ENCODE measurements at regions not wholly inside any gene's neighbourhood (a gene's known extent, or its start where the extent isn't known, plus 50 kb on each side); places are given as distances from the start of the nearest gene placed in this dataset.

GRCh38 chr12:77236066-77236465 is 170.7 kb upstream of the E2F7 start:
- TF ChIP-seq, protein P1, sequence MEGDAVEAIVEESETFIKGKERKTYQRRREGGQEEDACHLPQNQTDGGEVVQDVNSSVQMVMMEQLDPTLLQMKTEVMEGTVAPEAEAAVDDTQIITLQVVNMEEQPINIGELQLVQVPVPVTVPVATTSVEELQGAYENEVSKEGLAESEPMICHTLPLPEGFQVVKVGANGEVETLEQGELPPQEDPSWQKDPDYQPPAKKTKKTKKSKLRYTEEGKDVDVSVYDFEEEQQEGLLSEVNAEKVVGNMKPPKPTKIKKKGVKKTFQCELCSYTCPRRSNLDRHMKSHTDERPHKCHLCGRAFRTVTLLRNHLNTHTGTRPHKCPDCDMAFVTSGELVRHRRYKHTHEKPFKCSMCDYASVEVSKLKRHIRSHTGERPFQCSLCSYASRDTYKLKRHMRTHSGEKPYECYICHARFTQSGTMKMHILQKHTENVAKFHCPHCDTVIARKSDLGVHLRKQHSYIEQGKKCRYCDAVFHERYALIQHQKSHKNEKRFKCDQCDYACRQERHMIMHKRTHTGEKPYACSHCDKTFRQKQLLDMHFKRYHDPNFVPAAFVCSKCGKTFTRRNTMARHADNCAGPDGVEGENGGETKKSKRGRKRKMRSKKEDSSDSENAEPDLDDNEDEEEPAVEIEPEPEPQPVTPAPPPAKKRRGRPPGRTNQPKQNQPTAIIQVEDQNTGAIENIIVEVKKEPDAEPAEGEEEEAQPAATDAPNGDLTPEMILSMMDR (conservative IDR thresholded peaks at IDR 0.05), result no peak
- Histone ChIP-seq H2AFZ (ENCODE audit: low read length) (no peak overlapping the region), H2BK120ac (ENCODE audit: low read depth, low read length, poor library complexity, severe bottlenecking) (no peak overlapping the region), H3K14ac (ENCODE audit: insufficient read depth, low read length) (no peak overlapping the region), H2BK12ac (ENCODE audit: insufficient read length, low read depth, low read length) (no peak overlapping the region), H3K27ac (ENCODE audit: insufficient read length, low read depth, low read length) (no peak overlapping the region), H3K79me1 (ENCODE audit: insufficient read depth, low read depth, low read length, poor library complexity, severe bottlenecking) (no peaks in the 10 kb centered on the region), H3K23ac (ENCODE audit: insufficient read length, low read depth, low read length) (no peak overlapping the region), H2AK5ac (ENCODE audit: insufficient read length, low read length) (no peak overlapping the region), H2BK20ac (ENCODE audit: low read depth, low read length, poor library complexity, severe bottlenecking) (no peak overlapping the region), H3K4ac (ENCODE audit: low read depth, low read length) (no peak overlapping the region), H3K27me3 (ENCODE audit: insufficient read depth, low read length) (no peaks in the 10 kb centered on the region), H2BK5ac (ENCODE audit: insufficient read length, low read length) (no peak overlapping the region), H3K56ac (ENCODE audit: insufficient read length, low read depth, low read length) (no peak overlapping the region), H3K4me1 (ENCODE audit: insufficient read depth, low read length) (peaks cover 9% of the 10 kb centered on the region), H3T11ph (ENCODE audit: low read length) (no peak overlapping the region), H4K91ac (ENCODE audit: insufficient read length, low read depth, low read length) (no peak overlapping the region), H3K9me3 (ENCODE audit: control insufficient read depth, low read depth, low read length) (no peaks in the 10 kb centered on the region), H4K8ac (replicated peaks; ENCODE audit: insufficient read length, low read depth, low read length) (no peak overlapping the region), H3K9ac (ENCODE audit: extremely low read depth, insufficient read length, low read length) (no peak overlapping the region), H2BK15ac (ENCODE audit: low read depth, low read length) (no peak overlapping the region), H3K23me2 (ENCODE audit: insufficient read length, low read depth, low read length, poor library complexity, severe bottlenecking) (no peaks in the 10 kb centered on the region), H3K4me2 (ENCODE audit: insufficient read depth, insufficient read length, low read length) (no peak overlapping the region), H4K5ac (ENCODE audit: insufficient read length, low read depth, low read length) (no peak overlapping the region), H3K18ac (ENCODE audit: insufficient read length, low read depth, low read length) (no peak overlapping the region), H3K79me2 (ENCODE audit: insufficient read depth, low read length) (no peaks in the 10 kb centered on the region), H4K20me1 (ENCODE audit: control insufficient read depth, insufficient read depth, insufficient read length) (no peaks in the 10 kb centered on the region)
- Mint-ChIP-seq H3K4me1 (peaks cover 16 to 18% of the 10 kb centered on the region in 2 experiments), H3K27me3 (ENCODE audit: low read depth) (no peaks in the 10 kb centered on the region), H3K4me3 (no peak overlapping the region), H3K9me3 (no peaks in the 10 kb centered on the region), H3K36me3 (ENCODE audit: insufficient read depth in 1 of 3, low read depth in 3 of 3) (no peaks in the 10 kb centered on the region), H3K27ac (no peak overlapping the region)
- no peak for DNase-seq
